A673 (cell line): ENCODE measurements at regions not wholly inside any gene's neighbourhood (a gene's known extent, or its start where the extent isn't known, plus 50 kb on each side); places are given as distances from the start of the nearest gene placed in this dataset.

Source experiments
- EZH2 ChIP-seq: fragments of 200-600 bp; sonication (generic); IDR thresholded peaks from 2 replicates; pipeline ENCODE4 v1.6.1; 2017; ENCODE audit warnings: borderline replicate concordance, low read depth, mild to moderate bottlenecking, mixed read lengths, antibody characterized with exemption, low read length; ENCODE audit not compliant: poor library complexity, severe bottlenecking
- TF ChIP-seq, protein P1 (sequence below): fragments of 300-800, 200-600 bp; sonication (generic); conservative IDR thresholded peaks from 2 replicates; pipeline ENCODE4 v1.5.1; 2017; ENCODE audit warnings: low read depth, mild to moderate bottlenecking, antibody characterized with exemption, low read length, moderate library complexity, mixed read lengths

GRCh38 chr5:116380621-116381020, 194.0 kb downstream of the SEMA6A start:
- TF ChIP-seq, protein P1, sequence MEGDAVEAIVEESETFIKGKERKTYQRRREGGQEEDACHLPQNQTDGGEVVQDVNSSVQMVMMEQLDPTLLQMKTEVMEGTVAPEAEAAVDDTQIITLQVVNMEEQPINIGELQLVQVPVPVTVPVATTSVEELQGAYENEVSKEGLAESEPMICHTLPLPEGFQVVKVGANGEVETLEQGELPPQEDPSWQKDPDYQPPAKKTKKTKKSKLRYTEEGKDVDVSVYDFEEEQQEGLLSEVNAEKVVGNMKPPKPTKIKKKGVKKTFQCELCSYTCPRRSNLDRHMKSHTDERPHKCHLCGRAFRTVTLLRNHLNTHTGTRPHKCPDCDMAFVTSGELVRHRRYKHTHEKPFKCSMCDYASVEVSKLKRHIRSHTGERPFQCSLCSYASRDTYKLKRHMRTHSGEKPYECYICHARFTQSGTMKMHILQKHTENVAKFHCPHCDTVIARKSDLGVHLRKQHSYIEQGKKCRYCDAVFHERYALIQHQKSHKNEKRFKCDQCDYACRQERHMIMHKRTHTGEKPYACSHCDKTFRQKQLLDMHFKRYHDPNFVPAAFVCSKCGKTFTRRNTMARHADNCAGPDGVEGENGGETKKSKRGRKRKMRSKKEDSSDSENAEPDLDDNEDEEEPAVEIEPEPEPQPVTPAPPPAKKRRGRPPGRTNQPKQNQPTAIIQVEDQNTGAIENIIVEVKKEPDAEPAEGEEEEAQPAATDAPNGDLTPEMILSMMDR, result no peak
- no peak for TF ChIP-seq EZH2
